GM21515 (cell line): ENCODE measurements at regions not wholly inside any gene's neighbourhood (a gene's known extent, or its start where the extent isn't known, plus 50 kb on each side); places are given as distances from the start of the nearest gene placed in this dataset.
"Not testable (repeated sequence)": the region's sequence is repeated elsewhere in the genome, so short reads cannot be mapped to it uniquely, and the experiment has no call there.

Source experiments
- ATAC-seq: cut with Tn5 transposase; IDR thresholded peaks from one replicate; pipeline ENCODE4 v1.9.1; 2021; ENCODE audit not compliant: unreplicated experiment

DNA sequence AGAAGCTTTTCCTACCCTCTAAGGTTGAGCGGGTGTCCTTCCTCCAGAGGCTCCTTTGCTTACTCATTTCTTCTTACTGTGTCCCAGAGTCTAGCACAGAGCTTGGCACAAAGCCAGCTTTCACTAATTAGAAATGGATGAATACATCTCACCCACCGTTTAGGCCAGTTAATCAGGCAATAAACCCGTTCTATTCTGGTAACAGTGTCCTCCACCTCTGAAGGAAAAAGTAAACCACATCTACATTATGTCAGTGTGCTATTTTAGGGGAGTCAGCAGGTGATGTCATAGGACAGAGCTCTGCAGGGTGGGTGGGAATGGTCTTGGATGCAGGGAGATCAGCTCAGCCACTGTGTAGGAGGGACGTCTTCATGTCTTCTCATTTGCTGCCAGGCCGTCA lies 109.2 kb downstream of the OSTF1 start:
- no peak for ATAC-seq

DNA sequence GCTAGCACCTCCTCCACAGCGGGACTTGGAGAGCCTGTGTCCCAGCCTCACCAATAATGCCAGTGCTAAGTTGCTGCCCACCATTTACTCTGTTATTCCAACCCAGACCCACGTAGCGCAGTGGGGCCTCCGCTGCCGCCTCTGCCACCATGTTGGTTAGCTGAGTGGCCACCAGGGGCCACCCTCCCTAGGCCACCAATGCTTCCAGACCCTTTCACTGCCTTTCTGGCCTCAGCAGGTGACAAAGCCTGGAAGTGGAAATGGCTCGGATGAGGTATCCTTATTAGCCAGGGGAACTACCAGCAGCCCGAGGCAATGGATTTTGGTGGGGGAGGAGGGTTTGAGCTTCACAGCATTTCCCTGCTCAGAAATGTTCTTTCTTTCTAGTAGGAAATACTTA lies 110.1 kb downstream of the OSTF1 start:
- ATAC-seq: no peak

DNA sequence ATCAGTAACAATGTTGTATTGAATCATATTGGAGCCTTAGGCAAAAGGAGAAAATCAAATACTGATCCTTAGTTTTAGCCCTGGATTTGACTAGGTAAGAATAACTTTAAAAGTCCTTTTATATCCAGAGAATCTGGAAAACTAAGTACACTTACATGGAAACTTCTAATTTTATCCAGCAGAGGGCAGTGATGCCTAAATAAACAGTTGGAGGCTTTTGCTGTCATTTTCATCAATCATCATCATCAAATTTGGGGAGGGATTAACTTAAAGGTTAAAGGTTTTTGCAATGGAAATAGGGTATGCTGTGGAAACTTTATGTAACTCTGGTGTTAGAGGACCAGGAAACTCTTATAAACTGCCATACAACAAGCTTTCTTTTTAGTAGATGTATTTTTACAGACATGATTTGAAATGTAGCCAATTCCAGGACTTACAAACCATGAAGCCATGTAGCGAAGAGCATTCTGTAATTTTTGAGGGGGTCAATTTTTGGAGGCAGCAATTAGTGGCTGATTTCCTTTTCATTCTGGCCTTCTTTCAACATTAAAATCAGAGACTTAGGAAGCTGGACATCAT lies 112.7 kb downstream of the OSTF1 start:
- ATAC-seq: no peak

GRCh38 chr9:75201480-75202209 lies 113.3 kb downstream of the OSTF1 start:
- no peak for ATAC-seq

GRCh38 chr9:75207997-75208396 lies 119.7 kb downstream of the OSTF1 start:
- ATAC-seq: not testable (repeated sequence)

- no peak for ATAC-seq
These were observed 121.9 kb downstream of the OSTF1 start for GRCh38 chr9:75210215-75210614.

- no peak for ATAC-seq
These were observed 125.5 kb downstream of the OSTF1 start for GRCh38 chr9:75213765-75214164.

GRCh38 chr9:75226403-75227139 lies 138.3 kb downstream of the OSTF1 start:
- ATAC-seq: no peak

- ATAC-seq: no peak
These were observed 140.6 kb downstream of the OSTF1 start for GRCh38 chr9:75228893-75229292.

DNA sequence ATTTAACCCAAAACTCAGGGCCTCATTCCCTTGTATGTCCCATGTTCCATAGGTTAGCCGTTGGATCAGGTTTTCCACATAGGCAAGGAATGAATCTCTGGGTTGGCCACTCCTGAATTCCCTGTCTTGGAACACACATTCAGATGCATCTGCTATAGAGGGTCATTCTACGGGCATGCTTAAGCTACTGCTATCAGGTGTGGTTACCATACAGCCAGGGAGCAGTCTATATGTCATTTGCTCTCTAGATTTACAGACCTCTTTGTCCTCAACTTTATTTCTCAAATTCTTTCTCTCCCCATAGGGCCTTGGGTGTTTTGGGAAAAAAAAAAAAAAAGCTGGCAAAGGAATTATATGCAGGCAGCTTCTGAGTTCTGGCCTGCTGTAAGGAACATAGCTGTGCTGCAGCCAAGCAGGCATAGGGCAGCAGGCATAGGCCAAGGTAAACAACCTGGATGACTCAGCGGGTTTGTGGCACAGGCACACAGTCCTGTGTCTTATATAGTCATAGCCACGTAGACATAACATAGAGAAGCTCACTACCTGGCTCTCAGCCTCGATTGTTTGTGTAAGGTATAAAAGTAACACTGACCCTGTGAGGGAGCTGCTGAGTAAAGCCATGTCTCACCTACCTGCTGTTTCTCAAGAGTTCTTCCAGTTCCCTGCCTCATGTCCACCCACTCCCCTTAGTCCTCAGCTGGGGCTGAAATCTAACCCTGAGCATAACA lies 141.5 kb downstream of the OSTF1 start:
- no peak for ATAC-seq

- no peak for ATAC-seq
These were observed 142.2 kb downstream of the OSTF1 start for GRCh38 chr9:75230469-75230868.

DNA sequence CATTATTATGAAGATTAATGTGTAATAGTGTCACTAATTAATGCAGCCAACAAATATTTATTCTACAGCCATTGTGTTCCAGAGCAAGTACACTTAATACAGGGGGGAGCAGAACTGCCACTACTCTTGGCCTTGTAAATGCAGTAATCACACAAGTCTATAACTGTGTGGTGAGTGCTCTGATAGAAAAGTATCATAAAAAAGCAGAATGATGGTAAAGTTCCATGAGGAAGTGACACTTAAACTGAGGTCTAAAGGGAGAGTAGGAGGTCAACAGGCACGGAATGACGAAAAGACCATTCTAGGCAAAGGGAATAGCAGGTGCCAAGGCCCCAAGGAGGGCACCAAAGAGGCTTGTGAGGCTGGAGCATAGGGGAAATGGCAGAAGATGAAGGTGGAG lies 142.9 kb downstream of the OSTF1 start:
- ATAC-seq: no peak

GRCh38 chr9:75233011-75233410 lies 144.7 kb downstream of the OSTF1 start:
- ATAC-seq: no peak

- no peak for ATAC-seq
These were observed 147.3 kb downstream of the OSTF1 start for GRCh38 chr9:75235632-75236031.

DNA sequence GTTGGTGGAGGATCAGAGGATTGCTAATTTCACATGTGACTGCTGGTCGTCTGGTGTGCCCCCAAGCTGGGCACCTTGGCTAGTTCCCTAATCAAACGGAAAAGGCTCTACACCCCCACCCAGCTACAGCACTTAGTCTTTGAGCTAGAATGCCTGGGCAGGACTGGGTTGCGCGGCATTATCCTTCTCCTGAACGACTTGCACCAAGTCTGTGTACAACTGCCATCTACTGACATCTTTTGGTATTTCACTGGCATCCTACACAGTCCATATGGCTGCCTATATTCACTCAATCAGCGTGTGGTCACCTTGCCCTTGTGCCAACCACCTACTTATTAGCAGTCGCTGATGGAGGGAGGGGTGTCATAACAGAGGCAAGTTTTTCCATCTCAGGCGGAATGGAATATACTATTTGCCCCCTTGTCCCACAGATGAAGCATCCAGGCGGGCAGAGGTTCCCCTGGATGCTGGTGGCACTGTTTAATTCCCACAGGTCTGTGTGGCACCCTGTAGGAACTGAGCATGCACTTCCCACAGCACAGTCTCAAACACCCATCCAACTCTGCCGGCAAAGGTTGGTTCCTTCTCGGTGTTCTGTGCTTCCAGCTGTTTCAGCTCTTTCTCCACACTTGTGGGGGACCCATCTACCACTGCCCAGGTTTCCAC lies 150.1 kb downstream of the OSTF1 start:
- ATAC-seq: peak; percentile 96

DNA sequence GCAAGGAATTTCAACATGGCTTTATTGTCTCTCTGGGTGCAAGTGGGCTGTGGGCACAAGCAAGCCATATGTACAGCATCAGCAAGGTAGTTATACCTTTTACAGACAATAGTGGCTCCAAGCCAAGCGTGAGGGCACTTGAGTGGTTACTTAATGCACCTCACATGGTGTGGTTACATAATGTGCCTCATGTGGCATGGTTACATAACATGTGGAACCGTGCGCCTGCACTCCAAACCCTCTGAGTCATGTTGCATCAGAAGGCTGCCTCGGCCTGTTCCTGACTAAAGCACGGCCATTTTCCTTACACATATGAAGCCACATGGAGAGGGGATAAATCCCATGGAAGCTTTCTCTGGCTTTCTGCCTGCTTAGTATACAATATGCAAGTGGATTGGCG lies 150.9 kb downstream of the OSTF1 start:
- no peak for ATAC-seq

DNA sequence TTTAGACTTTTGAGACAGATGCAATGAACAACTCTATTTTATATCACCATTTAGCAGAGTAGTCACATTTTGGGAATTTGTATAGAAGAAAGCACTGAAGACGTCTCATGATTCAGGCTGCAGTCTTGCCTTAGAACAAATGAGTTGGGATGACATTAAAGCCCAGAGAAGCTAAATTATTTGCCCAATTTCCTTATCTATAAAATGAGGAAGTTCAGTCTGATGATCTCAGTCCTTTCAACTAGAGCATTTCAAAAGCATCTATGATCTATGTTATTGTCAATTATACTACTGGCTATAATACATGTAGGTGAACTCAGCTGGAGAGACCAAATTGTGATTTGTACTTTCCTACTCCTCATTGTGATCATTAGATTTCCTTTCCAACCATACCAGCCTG lies 154.1 kb downstream of the OSTF1 start:
- ATAC-seq: no peak

DNA sequence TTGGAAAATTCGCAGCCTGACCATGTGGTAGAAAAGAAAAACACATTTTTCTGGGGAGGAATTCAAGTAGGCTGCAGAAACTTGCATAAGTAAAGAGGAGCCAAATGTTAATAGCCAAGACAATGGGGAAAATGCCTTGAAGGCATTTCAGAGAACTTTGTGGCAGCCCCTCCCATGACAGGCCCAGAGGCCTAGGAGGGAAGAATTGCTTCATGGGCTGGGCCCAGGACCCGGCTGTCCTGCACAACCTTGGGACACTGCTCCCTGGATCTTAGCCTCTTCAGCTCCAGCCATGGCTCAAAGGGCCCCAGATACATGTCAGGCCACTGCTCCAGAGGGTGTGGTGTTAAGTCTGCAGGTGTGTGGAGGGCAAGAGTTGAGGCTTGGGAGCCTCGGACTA lies 158.6 kb downstream of the OSTF1 start:
- ATAC-seq: no peak

GRCh38 chr9:75265525-75265972 lies 177.2 kb downstream of the OSTF1 start:
- ATAC-seq: peak; percentile 88

DNA sequence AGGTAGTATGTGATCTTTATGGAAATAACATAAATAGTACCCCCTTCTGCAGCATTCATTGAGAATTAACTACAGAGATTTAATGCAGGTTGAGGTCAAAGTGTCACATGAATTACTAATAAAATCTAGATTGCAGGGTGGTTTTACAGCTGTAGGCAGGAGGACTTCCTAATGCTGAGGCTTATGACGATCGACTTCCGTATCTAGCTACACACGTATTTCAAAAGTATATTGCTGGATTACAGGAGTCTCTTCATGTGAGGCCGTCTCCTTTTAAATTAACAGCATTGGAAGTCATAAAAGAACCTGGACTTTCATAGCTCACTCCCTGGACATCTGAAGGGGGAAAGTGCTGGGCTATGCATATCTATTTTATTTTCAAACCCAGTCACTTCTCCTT lies 180.9 kb downstream of the OSTF1 start:
- ATAC-seq: no peak

DNA sequence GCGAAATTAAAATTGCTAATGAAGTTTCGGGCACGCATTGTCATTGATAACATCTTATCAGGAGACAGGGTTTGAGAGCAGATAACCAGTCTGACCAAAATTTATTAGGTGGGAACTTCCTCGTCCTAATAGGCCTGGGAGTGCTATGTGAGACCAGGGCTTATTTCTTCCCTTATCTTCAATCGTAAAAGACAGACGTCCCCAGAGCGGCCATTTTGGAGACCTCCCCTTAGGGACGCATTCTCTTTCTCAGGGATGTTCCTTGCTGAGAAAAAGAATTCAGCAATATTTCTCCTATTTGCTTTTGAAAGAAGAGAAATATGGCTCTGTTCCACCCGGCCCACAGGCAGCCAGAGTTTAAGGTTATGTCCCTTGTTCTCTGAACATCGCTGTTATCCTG lies 184.7 kb downstream of the OSTF1 start:
- ATAC-seq: not testable (repeated sequence)
